ENCODE measurements at regions not wholly inside any gene's neighbourhood (a gene's known extent, or its start where the extent isn't known, plus 50 kb on each side); places are given as distances from the start of the nearest gene placed in this dataset.

- no peak for DNase-seq
Observed at GRCh38 chr12:67915335-67915851, 73.9 kb upstream of the IFNG-AS1 start.

GRCh38 chr12:67916266-67916970 lies 72.8 kb upstream of the IFNG-AS1 start:
- DNase-seq, result no peak

- no peak for DNase-seq
Observed at GRCh38 chr12:67917811-67918210, 71.4 kb upstream of the IFNG-AS1 start.

DNA sequence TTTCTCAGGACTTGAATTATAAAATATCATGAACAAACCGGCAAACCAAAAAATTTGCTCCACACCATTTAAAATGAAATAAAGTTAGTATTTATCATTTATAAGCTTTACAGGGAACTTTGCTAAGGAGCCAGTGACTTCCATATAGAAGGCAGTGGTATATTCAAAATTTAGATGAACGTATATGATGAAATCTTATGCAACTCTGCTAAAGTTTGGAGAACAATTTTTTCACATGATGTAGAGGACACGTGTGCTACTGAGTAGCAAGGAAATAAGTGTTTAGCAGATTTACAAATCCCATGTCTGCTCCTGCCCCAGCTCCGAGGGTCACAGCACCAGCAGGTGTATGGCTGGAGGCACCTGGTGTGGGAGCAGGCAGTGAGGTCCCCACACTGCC lies 70.8 kb upstream of the IFNG-AS1 start:
- no peak for DNase-seq

DNA sequence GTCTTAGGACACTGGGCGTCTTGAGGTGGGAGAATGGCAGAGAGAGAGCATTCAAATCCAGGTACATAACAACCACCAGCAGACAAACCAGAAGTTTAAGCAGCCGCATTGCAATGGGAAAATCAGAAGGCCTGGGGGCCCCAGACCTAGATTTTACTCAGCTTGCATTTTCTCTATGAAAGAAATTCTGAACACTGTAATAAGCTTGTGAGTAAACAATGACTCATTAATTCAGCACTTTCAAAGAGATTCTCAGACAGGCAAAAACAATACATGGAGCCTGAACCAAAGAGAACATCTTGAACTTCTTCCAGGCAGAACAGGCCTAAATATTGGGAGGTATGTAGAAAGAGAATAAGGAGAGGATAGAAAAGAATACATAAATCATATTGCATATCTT lies 69.8 kb upstream of the IFNG-AS1 start:
- no peak for DNase-seq

DNA sequence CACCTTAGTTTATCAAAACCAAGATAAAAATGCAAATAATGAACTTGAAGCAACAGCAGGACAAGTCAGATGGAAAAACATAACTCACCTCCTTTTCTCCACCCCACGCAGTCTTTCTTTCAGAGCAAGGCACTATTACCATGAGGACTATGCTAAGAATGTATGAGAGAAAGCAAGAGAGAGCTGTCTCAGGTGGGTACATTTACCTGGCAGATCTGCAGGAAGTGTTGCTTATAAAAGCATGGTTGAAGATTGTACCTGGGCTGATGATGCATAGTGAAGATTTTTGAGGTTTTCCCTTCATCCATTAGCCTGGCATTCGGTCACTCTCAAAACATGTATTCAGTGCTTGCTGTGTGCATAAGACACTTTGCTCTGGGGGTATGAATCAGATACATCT lies 68.8 kb upstream of the IFNG-AS1 start:
- DNase-seq, result no peak

GRCh38 chr12:67921286-67921685 lies 68.0 kb upstream of the IFNG-AS1 start:
- DNase-seq, result no peak

DNA sequence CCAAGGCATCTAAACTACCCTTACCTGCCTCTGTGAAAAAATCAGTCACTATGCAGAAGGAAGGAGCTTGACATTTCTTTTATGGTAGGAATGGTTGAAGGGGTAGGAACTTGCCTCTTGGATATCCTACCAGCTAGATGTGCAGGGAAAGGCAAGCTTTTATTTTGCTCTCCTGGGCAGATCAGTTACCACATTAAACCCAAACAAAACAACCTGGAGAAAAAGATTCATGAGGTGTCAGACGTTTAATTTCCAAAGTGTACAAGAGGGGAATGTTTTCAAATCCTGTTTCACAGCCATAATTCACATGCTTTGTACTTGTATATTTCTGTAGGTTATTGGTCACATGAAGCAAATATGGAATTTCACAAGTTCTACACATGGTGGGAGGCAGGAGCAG lies 67.0 kb upstream of the IFNG-AS1 start:
- no peak for DNase-seq

GRCh38 chr12:67925077-67925476 lies 64.2 kb upstream of the IFNG-AS1 start:
- DNase-seq, result no peak

- no peak for DNase-seq
Observed at GRCh38 chr12:67925552-67925951, 63.7 kb upstream of the IFNG-AS1 start.

- DNase-seq, result no peak
Observed at GRCh38 chr12:67926063-67926462, 63.2 kb upstream of the IFNG-AS1 start.

- DNase-seq, result no peak
Observed at GRCh38 chr12:67927324-67927723, 61.9 kb upstream of the IFNG-AS1 start.

GRCh38 chr12:67927815-67928214 lies 61.4 kb upstream of the IFNG-AS1 start:
- no peak for DNase-seq

DNA sequence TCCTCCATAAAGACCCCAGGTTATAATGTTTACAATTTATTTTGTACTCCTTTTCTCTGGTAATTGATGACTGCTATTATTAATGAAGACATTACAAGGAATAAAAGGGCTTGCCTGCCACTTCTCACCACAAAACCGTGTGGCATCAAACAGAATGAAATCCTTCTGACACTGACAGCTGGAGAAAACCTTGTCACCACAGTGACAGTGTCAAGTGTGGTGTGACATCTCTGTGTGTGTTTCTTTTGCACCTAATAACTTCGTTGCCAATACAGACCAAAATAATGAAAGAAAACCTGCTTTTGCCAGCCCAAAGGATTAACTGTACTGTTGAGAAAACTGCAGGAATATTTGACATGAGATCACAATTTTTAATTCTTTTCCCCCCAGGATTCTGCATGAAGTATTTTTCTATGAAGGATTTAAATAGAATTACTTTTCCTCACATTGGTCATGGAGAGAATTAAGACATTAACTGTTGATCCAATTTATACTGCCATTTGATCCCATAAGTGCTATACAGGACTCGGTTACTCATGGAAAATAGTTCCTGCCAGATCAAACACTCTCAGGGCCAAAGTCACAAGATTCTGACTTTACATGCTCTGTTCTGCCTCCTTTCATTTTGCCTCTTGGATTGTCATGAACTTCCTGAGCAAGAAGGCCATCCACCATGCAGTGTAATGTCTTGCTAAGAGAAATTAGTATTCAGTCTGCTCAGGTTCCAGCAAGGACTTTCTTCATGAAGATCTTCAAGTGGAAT lies 60.4 kb upstream of the IFNG-AS1 start:
- no peak for DNase-seq

- no peak for DNase-seq
Observed at GRCh38 chr12:67929384-67929772, 59.9 kb upstream of the IFNG-AS1 start.

- DNase-seq, result no peak
Observed at GRCh38 chr12:67937822-67938221, 51.4 kb upstream of the IFNG-AS1 start.

Data from NCI-H187 treated with DMSO at 0.1 percent for 48 hours (cell line).